AG10803 (cell line): ENCODE measurements at regions not wholly inside any gene's neighbourhood (a gene's known extent, or its start where the extent isn't known, plus 50 kb on each side); places are given as distances from the start of the nearest gene placed in this dataset.

Source experiments
- DNase-seq: peaks from one replicate; pipeline ENCODE4 v3.0.0; 2010; ENCODE audit warnings: low read depth
- H3K4me3 ChIP-seq: 2 replicates; pipeline ENCODE4 v1.5.1; 2011; ENCODE audit warnings: mild to moderate bottlenecking, low read length, control low read depth
- CTCF ChIP-seq: conservative IDR thresholded peaks from 2 replicates; pipeline ENCODE4 v1.5.1; 2011; ENCODE audit warnings: mild to moderate bottlenecking, low read length, control low read depth, inconsistent platforms

DNA sequence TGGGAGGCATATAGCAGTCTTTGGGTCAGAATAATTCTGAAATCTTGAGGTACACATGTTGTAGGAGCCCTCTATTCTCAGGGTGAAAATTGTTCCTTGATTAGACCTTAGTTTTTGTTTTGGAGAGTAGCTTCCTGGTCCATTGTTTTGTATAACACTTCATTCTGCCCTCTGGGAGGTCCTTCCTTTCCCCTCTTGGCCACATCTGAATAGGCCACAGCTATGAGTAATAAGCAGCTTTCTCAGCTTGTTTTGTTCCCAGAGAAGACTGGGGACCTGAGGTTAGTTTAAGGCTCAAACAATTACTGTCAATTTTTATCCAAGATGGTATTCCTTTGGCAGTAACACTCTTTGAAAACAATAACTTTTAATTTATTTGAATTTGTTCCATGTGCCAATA, 72.6 kb upstream of the NOL4 start:
- no peak for TF ChIP-seq CTCF
- no peak for DNase-seq
- no peak overlapping the region for H3K4me3 ChIP-seq

DNA sequence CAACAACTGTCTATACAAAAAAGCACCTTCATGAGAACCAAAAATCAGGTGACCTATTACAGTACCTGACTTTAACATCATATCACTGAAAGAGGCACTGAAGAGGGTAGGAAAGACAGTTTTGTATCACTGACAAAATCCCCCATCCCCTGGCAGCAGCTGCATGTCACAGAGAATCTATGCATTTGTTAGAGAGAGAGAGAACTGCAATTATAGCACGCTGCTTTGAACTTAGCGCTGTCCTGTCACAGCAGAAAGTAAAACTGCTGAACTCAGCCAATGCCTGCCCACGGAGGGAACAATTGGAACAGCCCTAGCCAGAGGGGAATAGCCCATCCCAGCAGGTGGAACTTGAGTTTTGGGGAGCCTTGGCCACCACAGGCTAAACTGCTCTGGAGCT, 75.1 kb upstream of the NOL4 start:
- no peak for TF ChIP-seq CTCF
- no peak overlapping the region for H3K4me3 ChIP-seq
- no peak for DNase-seq

DNA sequence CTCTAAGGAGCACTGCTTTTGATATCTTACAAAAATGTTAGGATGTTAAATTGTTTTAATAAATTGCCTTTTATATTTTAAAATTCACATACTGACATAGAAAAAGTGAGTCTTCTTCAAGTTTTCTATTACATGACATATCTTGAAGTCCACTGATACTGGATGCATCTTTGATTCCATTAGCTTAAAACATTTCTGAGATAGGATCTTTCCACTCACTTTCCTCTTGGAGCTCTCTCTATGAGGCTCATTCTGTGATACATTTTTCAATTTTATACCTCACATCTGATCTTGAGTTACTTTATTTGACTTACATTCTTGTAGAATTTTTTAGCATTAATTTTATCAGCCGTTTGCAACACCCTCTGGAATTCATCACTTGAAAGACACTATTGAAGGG, 86.8 kb upstream of the NOL4 start:
- H3K4me3 ChIP-seq = no peak overlapping the region
- TF ChIP-seq CTCF = no peak
- no peak for DNase-seq

- H3K4me3 ChIP-seq = no peak overlapping the region
- no peak for TF ChIP-seq CTCF
- DNase-seq = no peak
Observed at GRCh38 chr18:34314847-34315246, 90.1 kb upstream of the NOL4 start.

GRCh38 chr18:34315591-34316352, 91.1 kb upstream of the NOL4 start:
- no peak for TF ChIP-seq CTCF
- H3K4me3 ChIP-seq = no peak overlapping the region
- DNase-seq = no peak

- no peak overlapping the region for H3K4me3 ChIP-seq
- TF ChIP-seq CTCF = no peak
- no peak for DNase-seq
Observed at GRCh38 chr18:34320267-34320666, 95.6 kb upstream of the NOL4 start.

- no peak for DNase-seq
- TF ChIP-seq CTCF = no peak
- H3K4me3 ChIP-seq = no peak overlapping the region
Observed at GRCh38 chr18:34321066-34321465, 96.4 kb upstream of the NOL4 start.
